OCI-LY7 (cell line): ENCODE measurements at regions not wholly inside any gene's neighbourhood (a gene's known extent, or its start where the extent isn't known, plus 50 kb on each side); places are given as distances from the start of the nearest gene placed in this dataset.

Source experiments
- EZH2phosphoT487 ChIP-seq: fragments of 200-600 bp; sonication (generic); IDR thresholded peaks from 2 replicates; pipeline ENCODE4 v1.6.1; 2018; ENCODE audit warnings: low read depth, borderline replicate concordance, mild to moderate bottlenecking, mixed run types, antibody characterized with exemption, low read length, moderate library complexity, mixed read lengths
- TF ChIP-seq, protein P1 (sequence below): fragments of 200-600 bp; sonication (generic); conservative IDR thresholded peaks from 2 replicates; pipeline ENCODE4 v1.5.1; 2014; ENCODE audit warnings: mild to moderate bottlenecking, antibody characterized with exemption, low read length, moderate library complexity, mixed read lengths

DNA sequence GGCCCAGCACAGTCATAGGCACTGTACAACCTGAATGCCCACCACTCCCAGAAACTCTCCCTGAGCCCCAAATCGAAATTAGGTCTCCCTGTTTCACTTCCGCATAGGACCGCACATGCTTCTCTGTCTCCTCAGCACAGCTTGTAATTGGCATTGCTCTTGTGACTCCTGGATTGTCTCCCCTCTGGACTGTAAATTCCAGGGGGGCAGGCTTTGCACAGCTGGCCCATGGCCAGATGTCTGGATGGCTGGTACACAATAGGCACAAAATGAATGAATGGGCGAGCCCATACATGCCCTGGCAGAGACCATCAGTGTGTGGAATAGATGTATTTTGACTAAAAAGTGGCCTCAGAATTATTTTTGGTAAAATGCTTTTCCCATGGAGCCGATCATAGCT, 63.3 kb upstream of the PHF21B start:
- TF ChIP-seq, protein P1, sequence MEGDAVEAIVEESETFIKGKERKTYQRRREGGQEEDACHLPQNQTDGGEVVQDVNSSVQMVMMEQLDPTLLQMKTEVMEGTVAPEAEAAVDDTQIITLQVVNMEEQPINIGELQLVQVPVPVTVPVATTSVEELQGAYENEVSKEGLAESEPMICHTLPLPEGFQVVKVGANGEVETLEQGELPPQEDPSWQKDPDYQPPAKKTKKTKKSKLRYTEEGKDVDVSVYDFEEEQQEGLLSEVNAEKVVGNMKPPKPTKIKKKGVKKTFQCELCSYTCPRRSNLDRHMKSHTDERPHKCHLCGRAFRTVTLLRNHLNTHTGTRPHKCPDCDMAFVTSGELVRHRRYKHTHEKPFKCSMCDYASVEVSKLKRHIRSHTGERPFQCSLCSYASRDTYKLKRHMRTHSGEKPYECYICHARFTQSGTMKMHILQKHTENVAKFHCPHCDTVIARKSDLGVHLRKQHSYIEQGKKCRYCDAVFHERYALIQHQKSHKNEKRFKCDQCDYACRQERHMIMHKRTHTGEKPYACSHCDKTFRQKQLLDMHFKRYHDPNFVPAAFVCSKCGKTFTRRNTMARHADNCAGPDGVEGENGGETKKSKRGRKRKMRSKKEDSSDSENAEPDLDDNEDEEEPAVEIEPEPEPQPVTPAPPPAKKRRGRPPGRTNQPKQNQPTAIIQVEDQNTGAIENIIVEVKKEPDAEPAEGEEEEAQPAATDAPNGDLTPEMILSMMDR = no peak
- TF ChIP-seq EZH2phosphoT487 = no peak
